ENCODE measurements at regions not wholly inside any gene's neighbourhood (a gene's known extent, or its start where the extent isn't known, plus 50 kb on each side); places are given as distances from the start of the nearest gene placed in this dataset.

GRCh38 chr4:73348185-73348584 is 55.9 kb upstream of the ALB start:
- H3K9ac ChIP-seq (ENCODE audit: extremely low read depth, insufficient read length, low read length), result no peak overlapping the region
- H3K27ac ChIP-seq (ENCODE audit: insufficient read length, low read depth, low read length), result no peak overlapping the region
- Mint-ChIP-seq H3K4me3 (no peak overlapping the region), H3K36me3 (ENCODE audit: insufficient read depth in 1 of 3, low read depth in 3 of 3) (no peaks in the 10 kb centered on the region), H3K27me3 (ENCODE audit: low read depth) (no peaks in the 10 kb centered on the region), H3K27ac (no peak overlapping the region), H3K4me1 (peaks cover 4% of the 10 kb centered on the region in 2 experiments), H3K9me3 (no peaks in the 10 kb centered on the region)
- no peaks in the 10 kb centered on the region for H4K20me1 ChIP-seq (ENCODE audit: control insufficient read depth, insufficient read depth, insufficient read length)
- no peaks in the 10 kb centered on the region for H3K23me2 ChIP-seq (ENCODE audit: insufficient read length, low read depth, low read length, poor library complexity, severe bottlenecking)
- H3K4me2 ChIP-seq (ENCODE audit: insufficient read depth, insufficient read length, low read length), result no peak overlapping the region
- H3K9me3 ChIP-seq (ENCODE audit: control insufficient read depth, low read depth, low read length), result no peaks in the 10 kb centered on the region
- H2BK15ac ChIP-seq (ENCODE audit: low read depth, low read length), result no peak overlapping the region
- H4K5ac ChIP-seq (ENCODE audit: insufficient read length, low read depth, low read length), result no peak overlapping the region
- H3K18ac ChIP-seq (ENCODE audit: insufficient read length, low read depth, low read length), result no peak overlapping the region
- no peak overlapping the region for H2BK20ac ChIP-seq (ENCODE audit: low read depth, low read length, poor library complexity, severe bottlenecking)
- H3K79me2 ChIP-seq (ENCODE audit: insufficient read depth, low read length), result no peaks in the 10 kb centered on the region
- no peak overlapping the region for H2BK5ac ChIP-seq (ENCODE audit: insufficient read length, low read length)
- TF ChIP-seq, protein P1, sequence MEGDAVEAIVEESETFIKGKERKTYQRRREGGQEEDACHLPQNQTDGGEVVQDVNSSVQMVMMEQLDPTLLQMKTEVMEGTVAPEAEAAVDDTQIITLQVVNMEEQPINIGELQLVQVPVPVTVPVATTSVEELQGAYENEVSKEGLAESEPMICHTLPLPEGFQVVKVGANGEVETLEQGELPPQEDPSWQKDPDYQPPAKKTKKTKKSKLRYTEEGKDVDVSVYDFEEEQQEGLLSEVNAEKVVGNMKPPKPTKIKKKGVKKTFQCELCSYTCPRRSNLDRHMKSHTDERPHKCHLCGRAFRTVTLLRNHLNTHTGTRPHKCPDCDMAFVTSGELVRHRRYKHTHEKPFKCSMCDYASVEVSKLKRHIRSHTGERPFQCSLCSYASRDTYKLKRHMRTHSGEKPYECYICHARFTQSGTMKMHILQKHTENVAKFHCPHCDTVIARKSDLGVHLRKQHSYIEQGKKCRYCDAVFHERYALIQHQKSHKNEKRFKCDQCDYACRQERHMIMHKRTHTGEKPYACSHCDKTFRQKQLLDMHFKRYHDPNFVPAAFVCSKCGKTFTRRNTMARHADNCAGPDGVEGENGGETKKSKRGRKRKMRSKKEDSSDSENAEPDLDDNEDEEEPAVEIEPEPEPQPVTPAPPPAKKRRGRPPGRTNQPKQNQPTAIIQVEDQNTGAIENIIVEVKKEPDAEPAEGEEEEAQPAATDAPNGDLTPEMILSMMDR (conservative IDR thresholded peaks at IDR 0.05), result no peak
- no peak for DNase-seq
- H3K23ac ChIP-seq (ENCODE audit: insufficient read length, low read depth, low read length), result no peak overlapping the region
- no peak overlapping the region for H3K4ac ChIP-seq (ENCODE audit: low read depth, low read length)
- H4K91ac ChIP-seq (ENCODE audit: insufficient read length, low read depth, low read length), result no peak overlapping the region
- no peak overlapping the region for H3K14ac ChIP-seq (ENCODE audit: insufficient read depth, low read length)
- H3K79me1 ChIP-seq (ENCODE audit: insufficient read depth, low read depth, low read length, poor library complexity, severe bottlenecking), result no peaks in the 10 kb centered on the region
- H2BK12ac ChIP-seq (ENCODE audit: insufficient read length, low read depth, low read length), result no peak overlapping the region
- no peaks in the 10 kb centered on the region for H3K4me1 ChIP-seq (ENCODE audit: insufficient read depth, low read length)
- H3T11ph ChIP-seq (ENCODE audit: low read length), result no peak overlapping the region
- H2BK120ac ChIP-seq (ENCODE audit: low read depth, low read length, poor library complexity, severe bottlenecking), result no peak overlapping the region
- no peaks in the 10 kb centered on the region for H3K27me3 ChIP-seq (ENCODE audit: insufficient read depth, low read length)
- no peak overlapping the region for H3K56ac ChIP-seq (ENCODE audit: insufficient read length, low read depth, low read length)
- H2AK5ac ChIP-seq (ENCODE audit: insufficient read length, low read length), result no peak overlapping the region
- H2AFZ ChIP-seq (ENCODE audit: low read length), result no peak overlapping the region
- H4K8ac ChIP-seq (replicated peaks; ENCODE audit: insufficient read length, low read depth, low read length), result no peak overlapping the region
